ENCODE measurements at regions not wholly inside any gene's neighbourhood (a gene's known extent, or its start where the extent isn't known, plus 50 kb on each side); places are given as distances from the start of the nearest gene placed in this dataset.

- Histone ChIP-seq H3K9ac (ENCODE audit: low read depth in 1 of 2, low read length in 2 of 2) (no peak overlapping the region), H3K27ac (ENCODE audit: low read depth in 1 of 2, low read length in 2 of 2) (no peak overlapping the region), H3K4me3 (ENCODE audit: low read depth in 1 of 3, low read length in 3 of 3) (no peak overlapping the region), H3K36me3 (ENCODE audit: control insufficient read depth in 4 of 4, insufficient read depth in 3 of 4, low read depth in 1 of 4, low read length in 3 of 4) (no peaks in the 10 kb centered on the region), H3K27me3 (ENCODE audit: control insufficient read depth in 4 of 4, insufficient read depth in 4 of 4, low read length in 3 of 4) (peaks cover 0 to 5% (median 0%) of the 10 kb centered on the region in 4 donors), H3K9me3 (ENCODE audit: control insufficient read depth in 4 of 4, low read length in 3 of 4) (no peaks in the 10 kb centered on the region), H3K4me1 (ENCODE audit: control insufficient read depth in 4 of 4, insufficient read depth in 4 of 4, low read length in 3 of 4) (no peaks in the 10 kb centered on the region)
- DNase-seq (ENCODE audit: low spot score) = no peak
- TF ChIP-seq YY1 (IDR thresholded peaks at IDR 0.05) (no peak), RXRA (IDR thresholded peaks at IDR 0.05) (no peak), HNF4G (IDR thresholded peaks at IDR 0.05) (no peak), GABPA (IDR thresholded peaks at IDR 0.05 in 1 of 2, conservative IDR thresholded peaks at IDR 0.05 in 1 of 2) (no peak)
- TF ChIP-seq, protein P1, sequence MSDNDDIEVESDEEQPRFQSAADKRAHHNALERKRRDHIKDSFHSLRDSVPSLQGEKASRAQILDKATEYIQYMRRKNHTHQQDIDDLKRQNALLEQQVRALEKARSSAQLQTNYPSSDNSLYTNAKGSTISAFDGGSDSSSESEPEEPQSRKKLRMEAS (IDR thresholded peaks at IDR 0.05) = no peak
- TF ChIP-seq, protein P2, sequence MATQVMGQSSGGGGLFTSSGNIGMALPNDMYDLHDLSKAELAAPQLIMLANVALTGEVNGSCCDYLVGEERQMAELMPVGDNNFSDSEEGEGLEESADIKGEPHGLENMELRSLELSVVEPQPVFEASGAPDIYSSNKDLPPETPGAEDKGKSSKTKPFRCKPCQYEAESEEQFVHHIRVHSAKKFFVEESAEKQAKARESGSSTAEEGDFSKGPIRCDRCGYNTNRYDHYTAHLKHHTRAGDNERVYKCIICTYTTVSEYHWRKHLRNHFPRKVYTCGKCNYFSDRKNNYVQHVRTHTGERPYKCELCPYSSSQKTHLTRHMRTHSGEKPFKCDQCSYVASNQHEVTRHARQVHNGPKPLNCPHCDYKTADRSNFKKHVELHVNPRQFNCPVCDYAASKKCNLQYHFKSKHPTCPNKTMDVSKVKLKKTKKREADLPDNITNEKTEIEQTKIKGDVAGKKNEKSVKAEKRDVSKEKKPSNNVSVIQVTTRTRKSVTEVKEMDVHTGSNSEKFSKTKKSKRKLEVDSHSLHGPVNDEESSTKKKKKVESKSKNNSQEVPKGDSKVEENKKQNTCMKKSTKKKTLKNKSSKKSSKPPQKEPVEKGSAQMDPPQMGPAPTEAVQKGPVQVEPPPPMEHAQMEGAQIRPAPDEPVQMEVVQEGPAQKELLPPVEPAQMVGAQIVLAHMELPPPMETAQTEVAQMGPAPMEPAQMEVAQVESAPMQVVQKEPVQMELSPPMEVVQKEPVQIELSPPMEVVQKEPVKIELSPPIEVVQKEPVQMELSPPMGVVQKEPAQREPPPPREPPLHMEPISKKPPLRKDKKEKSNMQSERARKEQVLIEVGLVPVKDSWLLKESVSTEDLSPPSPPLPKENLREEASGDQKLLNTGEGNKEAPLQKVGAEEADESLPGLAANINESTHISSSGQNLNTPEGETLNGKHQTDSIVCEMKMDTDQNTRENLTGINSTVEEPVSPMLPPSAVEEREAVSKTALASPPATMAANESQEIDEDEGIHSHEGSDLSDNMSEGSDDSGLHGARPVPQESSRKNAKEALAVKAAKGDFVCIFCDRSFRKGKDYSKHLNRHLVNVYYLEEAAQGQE (IDR thresholded peaks at IDR 0.05) = no peak
- TF ChIP-seq, protein P3, sequence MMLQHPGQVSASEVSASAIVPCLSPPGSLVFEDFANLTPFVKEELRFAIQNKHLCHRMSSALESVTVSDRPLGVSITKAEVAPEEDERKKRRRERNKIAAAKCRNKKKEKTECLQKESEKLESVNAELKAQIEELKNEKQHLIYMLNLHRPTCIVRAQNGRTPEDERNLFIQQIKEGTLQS (IDR thresholded peaks at IDR 0.05) = no peak
- WGBS = 74% methylated on average over 6 of the region's 6 CpGs
Observed at GRCh38 chr9:108474356-108474755, 381.4 kb downstream of the ACTL7B start.

DNA sequence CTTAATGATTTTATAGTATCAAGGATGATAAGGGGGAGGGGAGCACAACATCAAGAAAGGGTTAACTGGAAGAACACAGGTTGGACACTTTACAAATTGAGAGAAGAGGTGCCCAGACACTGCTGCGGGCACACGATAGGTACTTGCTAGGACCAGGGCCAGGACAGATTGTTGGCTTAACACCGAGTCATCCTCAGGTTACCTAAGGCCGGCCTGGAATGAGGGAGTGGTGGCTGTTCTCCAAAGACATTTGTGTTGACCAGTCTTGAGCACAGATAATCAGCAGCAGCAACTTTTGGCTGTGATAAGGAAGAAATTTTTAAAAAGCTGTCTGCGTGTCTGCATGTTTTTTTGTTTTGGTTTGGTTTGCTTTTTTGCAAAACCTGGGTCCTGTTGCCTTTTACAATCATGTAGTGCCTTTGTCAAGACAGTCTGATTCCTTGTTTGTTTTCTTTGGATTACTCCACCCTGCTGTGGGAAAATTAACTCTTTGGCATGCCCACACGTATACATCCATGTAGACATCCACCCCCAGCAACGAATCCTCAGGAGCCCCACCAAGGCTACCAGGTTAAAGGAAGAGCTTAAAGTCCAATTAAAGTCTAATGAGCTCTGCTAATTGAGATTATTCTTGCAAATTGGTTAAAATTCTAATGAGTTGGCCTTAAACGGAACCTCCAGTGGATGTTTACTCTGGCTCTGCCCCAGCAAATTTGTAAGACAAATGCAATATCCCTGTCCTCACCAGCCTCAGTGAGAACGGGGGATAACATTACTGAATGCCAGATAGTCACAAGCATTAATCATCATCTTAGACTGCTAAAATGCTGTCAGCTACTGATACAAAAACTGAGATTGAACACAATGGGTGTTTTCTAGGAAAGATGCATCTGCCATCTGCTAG lies 382.3 kb downstream of the ACTL7B start:
- DNase-seq (ENCODE audit: low spot score) = no peak
- WGBS = 37% methylated on average over 9 of the region's 9 CpGs

More for the DNA sequence above, 382.3 kb downstream of the ACTL7B start:
- Histone ChIP-seq H3K27me3 (ENCODE audit: control insufficient read depth in 4 of 4, insufficient read depth in 4 of 4, low read length in 3 of 4) (peaks cover 0 to 5% (median 0%) of the 10 kb centered on the region in 4 donors), H3K36me3 (ENCODE audit: control insufficient read depth in 4 of 4, insufficient read depth in 3 of 4, low read depth in 1 of 4, low read length in 3 of 4) (no peaks in the 10 kb centered on the region), H3K4me3 (ENCODE audit: low read depth in 1 of 3, low read length in 3 of 3) (no peak overlapping the region), H3K9me3 (ENCODE audit: control insufficient read depth in 4 of 4, low read length in 3 of 4) (no peaks in the 10 kb centered on the region), H3K27ac (ENCODE audit: low read depth in 1 of 2, low read length in 2 of 2) (no peak overlapping the region), H3K9ac (ENCODE audit: low read depth in 1 of 2, low read length in 2 of 2) (no peak overlapping the region), H3K4me1 (ENCODE audit: control insufficient read depth in 4 of 4, insufficient read depth in 4 of 4, low read length in 3 of 4) (no peaks in the 10 kb centered on the region)
- TF ChIP-seq, protein P4, sequence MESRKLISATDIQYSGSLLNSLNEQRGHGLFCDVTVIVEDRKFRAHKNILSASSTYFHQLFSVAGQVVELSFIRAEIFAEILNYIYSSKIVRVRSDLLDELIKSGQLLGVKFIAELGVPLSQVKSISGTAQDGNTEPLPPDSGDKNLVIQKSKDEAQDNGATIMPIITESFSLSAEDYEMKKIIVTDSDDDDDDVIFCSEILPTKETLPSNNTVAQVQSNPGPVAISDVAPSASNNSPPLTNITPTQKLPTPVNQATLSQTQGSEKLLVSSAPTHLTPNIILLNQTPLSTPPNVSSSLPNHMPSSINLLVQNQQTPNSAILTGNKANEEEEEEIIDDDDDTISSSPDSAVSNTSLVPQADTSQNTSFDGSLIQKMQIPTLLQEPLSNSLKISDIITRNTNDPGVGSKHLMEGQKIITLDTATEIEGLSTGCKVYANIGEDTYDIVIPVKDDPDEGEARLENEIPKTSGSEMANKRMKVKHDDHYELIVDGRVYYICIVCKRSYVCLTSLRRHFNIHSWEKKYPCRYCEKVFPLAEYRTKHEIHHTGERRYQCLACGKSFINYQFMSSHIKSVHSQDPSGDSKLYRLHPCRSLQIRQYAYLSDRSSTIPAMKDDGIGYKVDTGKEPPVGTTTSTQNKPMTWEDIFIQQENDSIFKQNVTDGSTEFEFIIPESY (IDR thresholded peaks at IDR 0.05) = no peak
- TF ChIP-seq TAF1 (conservative IDR thresholded peaks at IDR 0.05) (no peak), GABPA (IDR thresholded peaks at IDR 0.05 in 1 of 2, conservative IDR thresholded peaks at IDR 0.05 in 1 of 2) (no peak), JUND (IDR thresholded peaks at IDR 0.05) (no peak), CTCF (IDR thresholded peaks at IDR 0.05; ENCODE audit: low read depth, low read length, missing input control) (no peak), HNF4G (IDR thresholded peaks at IDR 0.05) (no peak), RAD21 (IDR thresholded peaks at IDR 0.05) (no peak), YY1 (IDR thresholded peaks at IDR 0.05) (no peak), FOXA1 (IDR thresholded peaks at IDR 0.05) (no peak), FOXA2 (IDR thresholded peaks at IDR 0.05) (no peak), NR2F2 (IDR thresholded peaks at IDR 0.05) (no peak), RXRA (IDR thresholded peaks at IDR 0.05) (no peak), SP1 (IDR thresholded peaks at IDR 0.05) (no peak)
- TF ChIP-seq, protein P3 (IDR thresholded peaks at IDR 0.05) = no peak
- TF ChIP-seq, protein P2 (IDR thresholded peaks at IDR 0.05) = no peak
- TF ChIP-seq, protein P1 (IDR thresholded peaks at IDR 0.05) = no peak
